IMR-90 (cell line): ENCODE measurements at regions not wholly inside any gene's neighbourhood (a gene's known extent, or its start where the extent isn't known, plus 50 kb on each side); places are given as distances from the start of the nearest gene placed in this dataset.

Experiments used
- ATAC-seq: fragments of 200-7000 bp; cut with Tn5 transposase; 2 replicates; pipeline ENCODE4 v1.9.1; 2020; ENCODE audit warnings: low read depth, mild to moderate bottlenecking, moderate library complexity
- BruUV-seq: library from RNA; stranded (reverse); fragments of 400-500 nt; replicated peaks from 2 replicates; lab custom pipeline; 2021; lab: Mats Ljungman, UMichigan
- CTCF ChIA-PET: fragments of 300-600 bp; formaldehyde crosslinking; extraction: SDS; loops from one replicate; lab custom pipeline; 2021; ENCODE audit warnings: antibody characterized with exemption; lab: Yijun Ruan, JAX
- POLR2A ChIA-PET: fragments of 300-600 bp; sonication (Branson Sonifier 250); formaldehyde crosslinking; loops from one replicate; lab custom pipeline; 2022; ENCODE audit warnings: antibody characterized with exemption; ENCODE audit not compliant: unreplicated experiment; lab: Charles Lee
- DNase-seq: peaks from one replicate; pipeline ENCODE4 v3.0.0; 2013
- H2AFZ ChIP-seq: replicated peaks from 2 replicates; pipeline ENCODE3; 2013; ENCODE audit warnings: low read length, mild to moderate bottlenecking; ENCODE audit not compliant: poor library complexity
- H2AK5ac ChIP-seq: 2 replicates; pipeline ENCODE4 v1.6.1; 2013; ENCODE audit warnings: low read depth, low read length, inconsistent platforms
- H2AK9ac ChIP-seq: replicated peaks from 2 replicates; pipeline ENCODE3; 2013; ENCODE audit warnings: mild to moderate bottlenecking, low read depth, low read length, moderate library complexity; ENCODE audit not compliant: poor library complexity
- H2BK120ac ChIP-seq: 2 replicates; pipeline ENCODE4 v1.6.1; 2013; ENCODE audit warnings: low read depth, low read length, inconsistent platforms
- H2BK15ac ChIP-seq: 3 replicates; pipeline ENCODE4 v1.6.1; 2013; ENCODE audit warnings: low read depth, low read length, inconsistent platforms
- H2BK20ac ChIP-seq: 2 replicates; pipeline ENCODE4 v1.6.1; 2013; ENCODE audit warnings: low read depth, mild to moderate bottlenecking, inconsistent platforms, low read length, moderate library complexity
- H2BK5ac ChIP-seq: 2 replicates; pipeline ENCODE4 v1.6.1; 2013; ENCODE audit warnings: mild to moderate bottlenecking, low read depth, low read length, inconsistent platforms; ENCODE audit not compliant: poor library complexity, severe bottlenecking
- H3K14ac ChIP-seq: replicated peaks from 2 replicates; pipeline ENCODE4 v1.6.1; 2013; ENCODE audit warnings: low read depth, low read length, inconsistent platforms
- H3K18ac ChIP-seq: 2 replicates; pipeline ENCODE4 v1.6.1; 2013; ENCODE audit warnings: low read depth, low read length, control low read depth
- H3K23ac ChIP-seq: 2 replicates; pipeline ENCODE4 v1.6.1; 2013; ENCODE audit warnings: low read depth, low read length, inconsistent platforms
- H3K27ac ChIP-seq: 2 replicates; pipeline ENCODE4 v1.5.1; 2013; ENCODE audit warnings: mild to moderate bottlenecking, control low read depth, low read length; ENCODE audit not compliant: insufficient read depth
- H3K27me3 ChIP-seq: 2 replicates; pipeline ENCODE4 v1.6.1; 2013; ENCODE audit warnings: low read length; ENCODE audit not compliant: control insufficient read depth, insufficient read depth
- H3K36me3 ChIP-seq: 2 replicates; pipeline ENCODE4 v1.6.1; 2013; ENCODE audit warnings: low read length, mixed read lengths; ENCODE audit not compliant: control insufficient read depth, insufficient read depth
- H3K4ac ChIP-seq: 2 replicates; pipeline ENCODE4 v1.6.1; 2013; ENCODE audit warnings: low read depth, low read length, inconsistent platforms
- H3K4me1 ChIP-seq: 2 replicates; pipeline ENCODE4 v1.6.1; 2013; ENCODE audit warnings: low read length, mixed read lengths; ENCODE audit not compliant: control insufficient read depth, insufficient read depth
- H3K4me2 ChIP-seq: 2 replicates; pipeline ENCODE4 v1.6.1; 2013; ENCODE audit warnings: low read depth, mild to moderate bottlenecking, control low read depth, low read length, moderate library complexity
- H3K4me3 ChIP-seq: 2 replicates; pipeline ENCODE4 v1.5.1; 2013; ENCODE audit warnings: low read depth, mild to moderate bottlenecking, control low read depth, low read length, moderate library complexity; ENCODE audit not compliant: insufficient read depth
- H3K56ac ChIP-seq: 2 replicates; pipeline ENCODE4 v1.6.1; 2013; ENCODE audit warnings: low read length, inconsistent platforms; ENCODE audit not compliant: insufficient read depth; ENCODE audit errors: extremely low read depth
- H3K79me1 ChIP-seq, 2 experiments: 2 replicates each; pipeline ENCODE4 v1.6.1; 2013; ENCODE audit warnings: low read length in 2 of 2, inconsistent platforms in 1 of 2, low read depth in 1 of 2
- H3K9ac ChIP-seq: 2 replicates; pipeline ENCODE4 v1.6.1; 2013; ENCODE audit warnings: low read depth, low read length, control low read depth
- H3K9me1 ChIP-seq: 2 replicates; pipeline ENCODE4 v1.6.1; 2013; ENCODE audit warnings: low read length, inconsistent platforms; ENCODE audit not compliant: insufficient read depth
- H3K9me3 ChIP-seq: 2 replicates; pipeline ENCODE4 v1.6.1; 2013; ENCODE audit warnings: low read length; ENCODE audit not compliant: control insufficient read depth, insufficient read depth
- H4K20me1 ChIP-seq: 2 replicates; pipeline ENCODE4 v1.6.1; 2013; ENCODE audit warnings: low read length, inconsistent platforms; ENCODE audit not compliant: insufficient read depth
- H4K5ac ChIP-seq: 2 replicates; pipeline ENCODE4 v1.6.1; 2013; ENCODE audit warnings: mild to moderate bottlenecking, low read depth, low read length, control low read depth
- H4K8ac ChIP-seq, 2 experiments: 2 replicates each; pipeline ENCODE4 v1.6.1; 2013; ENCODE audit warnings: low read depth in 2 of 2, low read length in 2 of 2, control low read depth in 1 of 2, inconsistent platforms in 1 of 2
- H4K91ac ChIP-seq: 2 replicates; pipeline ENCODE4 v1.6.1; 2013; ENCODE audit warnings: low read depth, low read length, inconsistent platforms; ENCODE audit not compliant: insufficient read depth
- BHLHE40 ChIP-seq: fragments of 150-350 bp; IDR thresholded peaks from 2 replicates; pipeline ENCODE4 v1.6.1; 2016; ENCODE audit warnings: mild to moderate bottlenecking, low read depth, low read length
- CEBPB ChIP-seq: IDR thresholded peaks from 2 replicates; pipeline ENCODE4 v1.6.1; 2012; ENCODE audit warnings: low read depth, low read length, improper control_type of control experiment
- CHD1 ChIP-seq: IDR thresholded peaks from 2 replicates; pipeline ENCODE4 v1.6.1; 2012; ENCODE audit warnings: low read depth, low read length, improper control_type of control experiment
- CTCF ChIP-seq: conservative IDR thresholded peaks from 2 replicates; pipeline ENCODE4 v1.5.1; 2012; ENCODE audit warnings: mild to moderate bottlenecking, low read depth, low read length, improper control_type of control experiment
- ELK1 ChIP-seq: fragments of 150-350 bp; IDR thresholded peaks from 2 replicates; pipeline ENCODE4 v1.6.1; 2016; ENCODE audit warnings: low read depth, mild to moderate bottlenecking, low read length, moderate library complexity, borderline replicate concordance
- FOS ChIP-seq: fragments of 150-350 bp; IDR thresholded peaks from 2 replicates; pipeline ENCODE4 v1.6.1; 2016; ENCODE audit warnings: low read depth, low read length
- MAFK ChIP-seq: IDR thresholded peaks from 2 replicates; pipeline ENCODE4 v1.6.1; 2012; ENCODE audit warnings: low read depth, low read length, improper control_type of control experiment
- MAZ ChIP-seq: IDR thresholded peaks from 2 replicates; pipeline ENCODE4 v1.6.1; 2012; ENCODE audit warnings: low read depth, mild to moderate bottlenecking, low read length, improper control_type of control experiment, moderate library complexity, borderline replicate concordance
- MXI1 ChIP-seq: IDR thresholded peaks from 2 replicates; pipeline ENCODE4 v1.6.1; 2012; ENCODE audit warnings: low read depth, mild to moderate bottlenecking, low read length, moderate library complexity, borderline replicate concordance
- NFE2L2 ChIP-seq: fragments of 150-350 bp; IDR thresholded peaks from 2 replicates; pipeline ENCODE4 v1.6.1; 2016; ENCODE audit warnings: low read depth, mild to moderate bottlenecking, low read length
- POLR2A ChIP-seq: IDR thresholded peaks from 2 replicates; pipeline ENCODE4 v1.6.1; 2012; ENCODE audit warnings: mild to moderate bottlenecking, low read depth, low read length
- RAD21 ChIP-seq: IDR thresholded peaks from 2 replicates; pipeline ENCODE4 v1.6.1; 2012; ENCODE audit warnings: low read length, improper control_type of control experiment
- RCOR1 ChIP-seq: IDR thresholded peaks from 2 replicates; pipeline ENCODE4 v1.6.1; 2012; ENCODE audit warnings: mild to moderate bottlenecking, low read length, improper control_type of control experiment; ENCODE audit not compliant: insufficient replicate concordance
- RFX5 ChIP-seq: IDR thresholded peaks from 2 replicates; pipeline ENCODE4 v1.8.0; 2012; ENCODE audit warnings: low read depth, mild to moderate bottlenecking, low read length, moderate library complexity
- SMC3 ChIP-seq: fragments of 150-350 bp; IDR thresholded peaks from 2 replicates; pipeline ENCODE4 v1.6.1; 2016; ENCODE audit warnings: low read depth, mild to moderate bottlenecking, antibody characterized with exemption, low read length, moderate library complexity
- WGBS, 2 experiments: methylation state at CpG; one replicate each; pipeline versions ENCODE4 v1.1.5 to v1.1.7; 2013; ENCODE audit warnings: missing lambda C conversion rate in 2 of 2; ENCODE audit not compliant: insufficient read length in 1 of 2; ENCODE audit errors: extremely low coverage in 2 of 2; 5-methylcytosine and 5-hydroxymethylcytosine counted together
- dilution Hi-C: fragments of 300-500 bp; cut with HindIII; formaldehyde crosslinking; loops from one replicate; pipeline ENCODE4 v1.14.3; 2018; ENCODE audit warnings: low sequenced_read_pairs; ENCODE audit not compliant: unreplicated experiment
- in situ Hi-C: fragments of 300-500 bp; cut with MboI; formaldehyde crosslinking; loops from 3 replicates; pipeline ENCODE4 v1.14.3; 2019; ENCODE audit warnings: low sequenced_read_pairs, inconsistent platforms, mixed read lengths
- intact Hi-C: fragments of 100-400 bp; cut with micrococcal nuclease; formaldehyde crosslinking; loops from 2 replicates; pipeline ENCODE4 v1.10.0; 2022
- TF ChIP-seq, protein P1 (sequence below): fragments of 150-350 bp; IDR thresholded peaks from 2 replicates; pipeline ENCODE4 v1.6.1; 2017; ENCODE audit warnings: mild to moderate bottlenecking, antibody characterized with exemption, low read length, low read depth

GRCh38 chr1:229047840-229048620 lies 222.9 kb upstream of the RAB4A start:
- Histone ChIP-seq H3K4me1 (no peaks in the 10 kb centered on the region), H3K79me1 (no peaks in the 10 kb centered on the region), H4K5ac (no peak overlapping the region), H3K27me3 (peaks cover 13% of the 10 kb centered on the region; the same call in 1 of the 2 replicates), H3K4ac (no peak overlapping the region), H2AK5ac (no peak overlapping the region), H2BK5ac (no peak overlapping the region), H3K14ac (no peak overlapping the region), H3K23ac (no peak overlapping the region), H2BK120ac (no peak overlapping the region), H4K8ac (no peak overlapping the region), H2AK9ac (no peak overlapping the region), H3K9ac (no peak overlapping the region), H3K4me2 (no peak overlapping the region), H2AFZ (no peak overlapping the region), H3K27ac (no peak overlapping the region), H3K4me3 (no peak overlapping the region), H3K56ac (no peak overlapping the region), H4K91ac (no peak overlapping the region), H3K18ac (no peak overlapping the region), H4K20me1 (no peaks in the 10 kb centered on the region), H3K9me3 (no peaks in the 10 kb centered on the region), H3K36me3 (no peaks in the 10 kb centered on the region), H2BK15ac (no peak overlapping the region), H3K9me1 (no peaks in the 10 kb centered on the region), H2BK20ac (no peak overlapping the region)
- intact Hi-C loops: loop anchor here (5.0 kb wide), 1 partner anchor 34 kb away; no protein-coding TSS in a partner anchor
- dilution Hi-C loops: no loop called here
- ChIA-PET POLR2A (no interaction called here), CTCF (no interaction called here)
- no peak for DNase-seq
- no peak for ATAC-seq
- TF ChIP-seq SMC3 (no peak), ELK1 (no peak), CEBPB (no peak), CHD1 (no peak), BHLHE40 (no peak), RFX5 (no peak), RCOR1 (no peak), MXI1 (no peak), MAZ (no peak), CTCF (no peak), FOS (no peak), MAFK (no peak), NFE2L2 (no peak), RAD21 (no peak), POLR2A (no peak)
- TF ChIP-seq, protein P1, sequence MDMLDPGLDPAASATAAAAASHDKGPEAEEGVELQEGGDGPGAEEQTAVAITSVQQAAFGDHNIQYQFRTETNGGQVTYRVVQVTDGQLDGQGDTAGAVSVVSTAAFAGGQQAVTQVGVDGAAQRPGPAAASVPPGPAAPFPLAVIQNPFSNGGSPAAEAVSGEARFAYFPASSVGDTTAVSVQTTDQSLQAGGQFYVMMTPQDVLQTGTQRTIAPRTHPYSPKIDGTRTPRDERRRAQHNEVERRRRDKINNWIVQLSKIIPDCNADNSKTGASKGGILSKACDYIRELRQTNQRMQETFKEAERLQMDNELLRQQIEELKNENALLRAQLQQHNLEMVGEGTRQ: no peak
- WGBS, 2 experiments: 40% methylated on average over 1 of the region's 11 CpGs; no CpG with 5 or more reads in 1 of the 2 experiments
- in situ Hi-C loops: no loop called here
- no TSS peak for BruUV-seq
